ENCODE measurements at regions not wholly inside any gene's neighbourhood (a gene's known extent, or its start where the extent isn't known, plus 50 kb on each side); places are given as distances from the start of the nearest gene placed in this dataset.

GRCh38 chr11:41955635-41956400 is 496.4 kb upstream of the LRRC4C start:
- H3K4me1 ChIP-seq (ENCODE audit: control insufficient read depth, low read length) = no peaks in the 10 kb centered on the region
- H4K20me1 ChIP-seq (ENCODE audit: control insufficient read depth, insufficient read depth, low read depth, low read length) = no peaks in the 10 kb centered on the region
- no peak overlapping the region for H3K4me3 ChIP-seq (ENCODE audit: low read length)
- H3K36me3 ChIP-seq (ENCODE audit: control insufficient read depth, low read length) = no peaks in the 10 kb centered on the region
- H3K9me2 ChIP-seq (replicated peaks; ENCODE audit: control insufficient read depth, low read length) = no peaks in the 10 kb centered on the region
- H3K9me3 ChIP-seq (ENCODE audit: control insufficient read depth, insufficient read depth, low read length) = no peaks in the 10 kb centered on the region
- H3F3A ChIP-seq (ENCODE audit: control insufficient read depth, insufficient read depth) = no peaks in the 10 kb centered on the region
- H3K4me2 ChIP-seq (ENCODE audit: low read length) = no peak overlapping the region
- TF ChIP-seq, protein P1, sequence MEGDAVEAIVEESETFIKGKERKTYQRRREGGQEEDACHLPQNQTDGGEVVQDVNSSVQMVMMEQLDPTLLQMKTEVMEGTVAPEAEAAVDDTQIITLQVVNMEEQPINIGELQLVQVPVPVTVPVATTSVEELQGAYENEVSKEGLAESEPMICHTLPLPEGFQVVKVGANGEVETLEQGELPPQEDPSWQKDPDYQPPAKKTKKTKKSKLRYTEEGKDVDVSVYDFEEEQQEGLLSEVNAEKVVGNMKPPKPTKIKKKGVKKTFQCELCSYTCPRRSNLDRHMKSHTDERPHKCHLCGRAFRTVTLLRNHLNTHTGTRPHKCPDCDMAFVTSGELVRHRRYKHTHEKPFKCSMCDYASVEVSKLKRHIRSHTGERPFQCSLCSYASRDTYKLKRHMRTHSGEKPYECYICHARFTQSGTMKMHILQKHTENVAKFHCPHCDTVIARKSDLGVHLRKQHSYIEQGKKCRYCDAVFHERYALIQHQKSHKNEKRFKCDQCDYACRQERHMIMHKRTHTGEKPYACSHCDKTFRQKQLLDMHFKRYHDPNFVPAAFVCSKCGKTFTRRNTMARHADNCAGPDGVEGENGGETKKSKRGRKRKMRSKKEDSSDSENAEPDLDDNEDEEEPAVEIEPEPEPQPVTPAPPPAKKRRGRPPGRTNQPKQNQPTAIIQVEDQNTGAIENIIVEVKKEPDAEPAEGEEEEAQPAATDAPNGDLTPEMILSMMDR (IDR thresholded peaks at IDR 0.05; ENCODE audit: low read depth, low read length, poor library complexity, severe bottlenecking) = no peak
- no peak for TF ChIP-seq EZH2phosphoT487 (IDR thresholded peaks at IDR 0.05; ENCODE audit: borderline replicate concordance, low read length)
- H3K79me2 ChIP-seq (ENCODE audit: control insufficient read depth, low read length) = no peaks in the 10 kb centered on the region
- H3K27ac ChIP-seq (ENCODE audit: low read depth, low read length) = no peak overlapping the region
- no peaks in the 10 kb centered on the region for H3K27me3 ChIP-seq (ENCODE audit: control insufficient read depth, low read length)

- Histone ChIP-seq H3F3A (ENCODE audit: control insufficient read depth, insufficient read depth) (no peaks in the 10 kb centered on the region), H3K4me3 (ENCODE audit: low read length) (no peak overlapping the region), H3K4me1 (ENCODE audit: control insufficient read depth, low read length) (no peaks in the 10 kb centered on the region), H3K36me3 (ENCODE audit: control insufficient read depth, low read length) (no peaks in the 10 kb centered on the region), H3K79me2 (ENCODE audit: control insufficient read depth, low read length) (no peaks in the 10 kb centered on the region), H3K4me2 (ENCODE audit: low read length) (no peak overlapping the region), H4K20me1 (ENCODE audit: control insufficient read depth, insufficient read depth, low read depth, low read length) (no peaks in the 10 kb centered on the region), H3K27ac (ENCODE audit: low read depth, low read length) (no peak overlapping the region), H3K27me3 (ENCODE audit: control insufficient read depth, low read length) (no peaks in the 10 kb centered on the region), H3K9me3 (ENCODE audit: control insufficient read depth, insufficient read depth, low read length) (no peaks in the 10 kb centered on the region), H3K9me2 (replicated peaks; ENCODE audit: control insufficient read depth, low read length) (no peaks in the 10 kb centered on the region)
- no peak for TF ChIP-seq EZH2phosphoT487 (IDR thresholded peaks at IDR 0.05; ENCODE audit: borderline replicate concordance, low read length)
- TF ChIP-seq, protein P1 (IDR thresholded peaks at IDR 0.05; ENCODE audit: low read depth, low read length, poor library complexity, severe bottlenecking) = no peak
These were observed 504.0 kb upstream of the LRRC4C start for GRCh38 chr11:41963406-41963805.

GRCh38 chr11:41970681-41971080 is 511.2 kb upstream of the LRRC4C start:
- Histone ChIP-seq H3K4me1 (ENCODE audit: control insufficient read depth, low read length) (no peaks in the 10 kb centered on the region), H3K9me2 (replicated peaks; ENCODE audit: control insufficient read depth, low read length) (no peaks in the 10 kb centered on the region), H3K4me2 (ENCODE audit: low read length) (no peak overlapping the region), H3F3A (ENCODE audit: control insufficient read depth, insufficient read depth) (no peaks in the 10 kb centered on the region), H3K4me3 (ENCODE audit: low read length) (no peak overlapping the region), H3K9me3 (ENCODE audit: control insufficient read depth, insufficient read depth, low read length) (no peaks in the 10 kb centered on the region), H4K20me1 (ENCODE audit: control insufficient read depth, insufficient read depth, low read depth, low read length) (no peaks in the 10 kb centered on the region), H3K36me3 (ENCODE audit: control insufficient read depth, low read length) (no peaks in the 10 kb centered on the region), H3K27ac (ENCODE audit: low read depth, low read length) (no peak overlapping the region), H3K79me2 (ENCODE audit: control insufficient read depth, low read length) (no peaks in the 10 kb centered on the region), H3K27me3 (ENCODE audit: control insufficient read depth, low read length) (no peaks in the 10 kb centered on the region)
- TF ChIP-seq, protein P1 (IDR thresholded peaks at IDR 0.05; ENCODE audit: low read depth, low read length, poor library complexity, severe bottlenecking) = no peak
- TF ChIP-seq EZH2phosphoT487 (IDR thresholded peaks at IDR 0.05; ENCODE audit: borderline replicate concordance, low read length) = no peak

All from DOHH2 (cell line).